PC-3 (cell line): ENCODE measurements at regions not wholly inside any gene's neighbourhood (a gene's known extent, or its start where the extent isn't known, plus 50 kb on each side); places are given as distances from the start of the nearest gene placed in this dataset.

ENCODE experiments used
- CTCF ChIP-seq: fragments of 300-600 bp; sonication (generic); conservative IDR thresholded peaks from 2 replicates; pipeline ENCODE4 v1.5.1; 2017; ENCODE audit warnings: antibody characterized with exemption, low read depth, mild to moderate bottlenecking, low read length
- EZH2 ChIP-seq: fragments of 300-600 bp; sonication (generic); IDR thresholded peaks from one replicate; pipeline ENCODE4 v1.6.1; 2017; ENCODE audit warnings: antibody characterized with exemption, mild to moderate bottlenecking, low read length; ENCODE audit not compliant: unreplicated experiment

GRCh38 chr5:86155796-86156195 lies 461.9 kb upstream of the COX7C start:
- TF ChIP-seq CTCF (no peak), EZH2 (no peak)
